ENCODE measurements at regions not wholly inside any gene's neighbourhood (a gene's known extent, or its start where the extent isn't known, plus 50 kb on each side); places are given as distances from the start of the nearest gene placed in this dataset.

- no peak for TF ChIP-seq CTCF (conservative IDR thresholded peaks at IDR 0.05)
- Histone ChIP-seq H3K4ac (ENCODE audit: low read depth, low read length) (no peak overlapping the region), H3K9ac (ENCODE audit: extremely low read depth, insufficient read length, low read length) (no peak overlapping the region), H3K9me3 (ENCODE audit: control insufficient read depth, low read depth, low read length) (no peaks in the 10 kb centered on the region), H3K27ac (ENCODE audit: insufficient read length, low read depth, low read length) (no peak overlapping the region), H2BK5ac (ENCODE audit: insufficient read length, low read length) (no peak overlapping the region), H2BK12ac (ENCODE audit: insufficient read length, low read depth, low read length) (no peak overlapping the region), H3K27me3 (ENCODE audit: insufficient read depth, low read length) (no peaks in the 10 kb centered on the region), H4K5ac (ENCODE audit: insufficient read length, low read depth, low read length) (no peak overlapping the region), H2BK15ac (ENCODE audit: low read depth, low read length) (no peak overlapping the region), H3K56ac (ENCODE audit: insufficient read length, low read depth, low read length) (no peak overlapping the region), H3K79me1 (ENCODE audit: insufficient read depth, low read depth, low read length, poor library complexity, severe bottlenecking) (no peaks in the 10 kb centered on the region), H3K79me2 (ENCODE audit: insufficient read depth, low read length) (no peaks in the 10 kb centered on the region; the same call in 1 of the 2 replicates), H3T11ph (ENCODE audit: low read length) (no peak overlapping the region), H2AFZ (ENCODE audit: low read length) (no peak overlapping the region), H3K4me1 (ENCODE audit: insufficient read depth, low read length) (no peaks in the 10 kb centered on the region), H3K23ac (ENCODE audit: insufficient read length, low read depth, low read length) (no peak overlapping the region), H4K8ac (replicated peaks; ENCODE audit: insufficient read length, low read depth, low read length) (no peak overlapping the region), H4K20me1 (ENCODE audit: control insufficient read depth, insufficient read depth, insufficient read length) (no peaks in the 10 kb centered on the region), H2BK20ac (ENCODE audit: low read depth, low read length, poor library complexity, severe bottlenecking) (no peak overlapping the region), H3K14ac (ENCODE audit: insufficient read depth, low read length) (no peak overlapping the region), H2AK5ac (ENCODE audit: insufficient read length, low read length) (no peak overlapping the region), H3K23me2 (ENCODE audit: insufficient read length, low read depth, low read length, poor library complexity, severe bottlenecking) (no peaks in the 10 kb centered on the region), H3K18ac (ENCODE audit: insufficient read length, low read depth, low read length) (no peak overlapping the region), H3K4me2 (ENCODE audit: insufficient read depth, insufficient read length, low read length) (no peak overlapping the region), H2BK120ac (ENCODE audit: low read depth, low read length, poor library complexity, severe bottlenecking) (no peak overlapping the region), H4K91ac (ENCODE audit: insufficient read length, low read depth, low read length) (no peak overlapping the region)
- no peak for DNase-seq
- Mint-ChIP-seq H3K27ac (no peak overlapping the region), H3K4me3 (no peak overlapping the region), H3K27me3 (ENCODE audit: low read depth) (no peaks in the 10 kb centered on the region; the same call in 1 of the 2 replicates), H3K4me1 (peaks cover 0 to 2% of the 10 kb centered on the region in 2 experiments; a peak in 1 of 4 replicates), H3K9me3 (peaks cover 9 to 14% of the 10 kb centered on the region in 2 experiments), H3K36me3 (ENCODE audit: insufficient read depth in 1 of 3, low read depth in 3 of 3) (peaks cover 2 to 11% (median 7%) of the 10 kb centered on the region in 3 experiments; a peak in 6 of 7 replicates)
- WGBS (ENCODE audit: extremely low coverage, insufficient read length, low lambda C conversion rate): no CpG with 5 or more reads among the region's 5 CpGs
These were observed 235.8 kb downstream of the TMEM38B start for GRCh38 chr9:105930011-105930627.

Measured in H9 (cell line).